Spinal cord (tissue), 9 donors: ENCODE measurements at regions not wholly inside any gene's neighbourhood (a gene's known extent, or its start where the extent isn't known, plus 50 kb on each side); places are given as distances from the start of the nearest gene placed in this dataset.

Experiments
- DNase-seq, 6 donors: peaks; one replicate each; pipeline versions ENCODE4 v3.0.0 to v3.0.0-alpha.2; 2013 to 2015; ENCODE audit warnings: low spot score in 6 of 6, low read depth in 4 of 6
- H3K27ac ChIP-seq: one replicate; pipeline ENCODE4 v1.5.1; 2013; ENCODE audit warnings: low read depth, low read length, control low read depth
- H3K27me3 ChIP-seq: one replicate; pipeline ENCODE4 v1.6.1; 2013; ENCODE audit warnings: low read length; ENCODE audit not compliant: control insufficient read depth, insufficient read depth
- H3K36me3 ChIP-seq: one replicate; pipeline ENCODE4 v1.6.1; 2013; ENCODE audit warnings: low read length; ENCODE audit not compliant: control insufficient read depth, insufficient read depth
- H3K4me1 ChIP-seq: one replicate; pipeline ENCODE4 v1.6.1; 2013; ENCODE audit warnings: low read length; ENCODE audit not compliant: control insufficient read depth, insufficient read depth
- H3K4me3 ChIP-seq: one replicate; pipeline ENCODE4 v1.5.1; 2013; ENCODE audit warnings: low read depth, low read length, control low read depth
- H3K9me3 ChIP-seq: one replicate; pipeline ENCODE4 v1.6.1; 2013; ENCODE audit warnings: low read length; ENCODE audit not compliant: control insufficient read depth, insufficient read depth
- WGBS: methylation state at CpG from one replicate; pipeline ENCODE4 v1.1.5; 2013; ENCODE audit warnings: missing lambda C conversion rate; ENCODE audit not compliant: insufficient coverage; 5-methylcytosine and 5-hydroxymethylcytosine counted together
- donor health status: healthy.

GRCh38 chr14:94998685-94999084 is 158.6 kb downstream of the DICER1 start:
- WGBS = 33% methylated on average over 10 of the region's 10 CpGs
- Histone ChIP-seq H3K9me3 (no peaks in the 10 kb centered on the region), H3K27me3 (no peaks in the 10 kb centered on the region), H3K27ac (no peak overlapping the region), H3K4me1 (no peaks in the 10 kb centered on the region), H3K4me3 (no peak overlapping the region), H3K36me3 (no peaks in the 10 kb centered on the region)
- no peak for DNase-seq

GRCh38 chr14:94998110-94998509 is 159.2 kb downstream of the DICER1 start:
- no CpG with 5 or more reads among the region's 2 CpGs for WGBS
- no peak overlapping the region for H3K27ac ChIP-seq
- H3K9me3 ChIP-seq = no peaks in the 10 kb centered on the region
- H3K27me3 ChIP-seq = no peaks in the 10 kb centered on the region
- DNase-seq = no peak
- H3K4me1 ChIP-seq = no peaks in the 10 kb centered on the region
- H3K36me3 ChIP-seq = no peaks in the 10 kb centered on the region
- no peak overlapping the region for H3K4me3 ChIP-seq

- H3K27me3 ChIP-seq = no peaks in the 10 kb centered on the region
- no peak overlapping the region for H3K4me3 ChIP-seq
- no peak for DNase-seq
- H3K4me1 ChIP-seq = no peaks in the 10 kb centered on the region
- H3K9me3 ChIP-seq = no peaks in the 10 kb centered on the region
- 97% methylated on average over 10 of the region's 10 CpGs for WGBS
- H3K27ac ChIP-seq = no peak overlapping the region
- H3K36me3 ChIP-seq = no peaks in the 10 kb centered on the region
Measured at GRCh38 chr14:94995551-94995950, 161.8 kb downstream of the DICER1 start.

GRCh38 chr14:94994245-94994644 is 163.1 kb downstream of the DICER1 start:
- Histone ChIP-seq H3K9me3 (no peaks in the 10 kb centered on the region), H3K27me3 (no peaks in the 10 kb centered on the region), H3K4me3 (no peak overlapping the region), H3K4me1 (no peaks in the 10 kb centered on the region), H3K27ac (no peak overlapping the region), H3K36me3 (no peaks in the 10 kb centered on the region)
- no peak for DNase-seq
- no CpG with 5 or more reads among the region's 1 CpG for WGBS

GRCh38 chr14:94992046-94992445 is 165.3 kb downstream of the DICER1 start:
- H3K27me3 ChIP-seq = no peaks in the 10 kb centered on the region
- H3K27ac ChIP-seq = no peak overlapping the region
- DNase-seq = no peak
- H3K9me3 ChIP-seq = no peaks in the 10 kb centered on the region
- no peak overlapping the region for H3K4me3 ChIP-seq
- H3K4me1 ChIP-seq = no peaks in the 10 kb centered on the region
- no peaks in the 10 kb centered on the region for H3K36me3 ChIP-seq

- H3K4me1 ChIP-seq = no peaks in the 10 kb centered on the region
- no peak overlapping the region for H3K27ac ChIP-seq
- no peak overlapping the region for H3K4me3 ChIP-seq
- DNase-seq = no peak
- H3K27me3 ChIP-seq = no peaks in the 10 kb centered on the region
- H3K9me3 ChIP-seq = no peaks in the 10 kb centered on the region
- H3K36me3 ChIP-seq = no peaks in the 10 kb centered on the region
- WGBS = 27% methylated on average over 2 of the region's 3 CpGs
Measured at GRCh38 chr14:94989946-94990345, 167.4 kb downstream of the DICER1 start.

- 100% methylated on average over 1 of the region's 4 CpGs for WGBS
- no peaks in the 10 kb centered on the region for H3K9me3 ChIP-seq
- H3K27me3 ChIP-seq = no peaks in the 10 kb centered on the region
- no peak overlapping the region for H3K27ac ChIP-seq
- H3K36me3 ChIP-seq = no peaks in the 10 kb centered on the region
- no peak overlapping the region for H3K4me3 ChIP-seq
- DNase-seq = no peak
- no peaks in the 10 kb centered on the region for H3K4me1 ChIP-seq
Measured at GRCh38 chr14:94989417-94989816, 167.9 kb downstream of the DICER1 start.

- no peak for DNase-seq
Measured at GRCh38 chr14:94987409-94987808, 169.9 kb downstream of the DICER1 start.

GRCh38 chr14:94979891-94980290 is 177.4 kb downstream of the DICER1 start:
- peak in 2 of 6 donors; percentile 12 for DNase-seq
- 50% methylated on average over 3 of the region's 3 CpGs for WGBS
- no peak overlapping the region for H3K4me3 ChIP-seq
- no peaks in the 10 kb centered on the region for H3K9me3 ChIP-seq
- H3K36me3 ChIP-seq = no peaks in the 10 kb centered on the region
- no peaks in the 10 kb centered on the region for H3K27me3 ChIP-seq
- H3K27ac ChIP-seq = no peak overlapping the region
- H3K4me1 ChIP-seq = no peaks in the 10 kb centered on the region

More at GRCh38 chr14:94987409-94987808, 169.9 kb downstream of the DICER1 start:
- Histone ChIP-seq H3K4me3 (no peak overlapping the region), H3K27me3 (no peaks in the 10 kb centered on the region), H3K9me3 (no peaks in the 10 kb centered on the region), H3K36me3 (no peaks in the 10 kb centered on the region), H3K27ac (no peak overlapping the region), H3K4me1 (no peaks in the 10 kb centered on the region)
- no CpG with 5 or more reads among the region's 2 CpGs for WGBS

- Histone ChIP-seq H3K36me3 (no peaks in the 10 kb centered on the region), H3K9me3 (no peaks in the 10 kb centered on the region), H3K4me3 (no peak overlapping the region), H3K27me3 (no peaks in the 10 kb centered on the region), H3K4me1 (no peaks in the 10 kb centered on the region), H3K27ac (no peak overlapping the region)
- WGBS = no CpG with 5 or more reads among the region's 2 CpGs
- no peak for DNase-seq
Measured at GRCh38 chr14:94977016-94977415, 180.3 kb downstream of the DICER1 start.
